Type B pancreatic cell (in vitro differentiated cells): ENCODE measurements at regions not wholly inside any gene's neighbourhood (a gene's known extent, or its start where the extent isn't known, plus 50 kb on each side); places are given as distances from the start of the nearest gene placed in this dataset.

Experiments used
- DNase-seq: peaks from one replicate; pipeline ENCODE4 v3.0.0; 2021; ENCODE audit warnings: mixed read lengths; ENCODE audit not compliant: unreplicated experiment; ENCODE audit errors: extremely low spot score
- H3K27ac Mint-ChIP-seq: 2 replicates; pipeline ENCODE4 v1.8.0; 2021; ENCODE audit warnings: mild to moderate bottlenecking, mixed read lengths
- H3K27me3 Mint-ChIP-seq: 2 replicates; pipeline ENCODE4 v1.8.0; 2021; ENCODE audit warnings: mixed read lengths
- H3K36me3 Mint-ChIP-seq: 2 replicates; pipeline ENCODE4 v1.8.0; 2021; ENCODE audit warnings: mixed read lengths
- H3K4me1 Mint-ChIP-seq: one replicate; pipeline ENCODE4 v1.8.0; 2021; ENCODE audit warnings: mixed read lengths; ENCODE audit not compliant: unreplicated experiment
- H3K4me3 Mint-ChIP-seq: 2 replicates; pipeline ENCODE4 v1.8.0; 2021; ENCODE audit warnings: mild to moderate bottlenecking, mixed read lengths
- H3K9me3 Mint-ChIP-seq: 2 replicates; pipeline ENCODE4 v1.8.0; 2021; ENCODE audit warnings: mixed read lengths
- TF ChIP-seq, protein P1 (sequence below): fragments of 200-600 bp; sonication (generic); conservative IDR thresholded peaks from 2 replicates; pipeline ENCODE4 v1.5.0; 2021; ENCODE audit warnings: antibody characterized with exemption, mild to moderate bottlenecking

DNA sequence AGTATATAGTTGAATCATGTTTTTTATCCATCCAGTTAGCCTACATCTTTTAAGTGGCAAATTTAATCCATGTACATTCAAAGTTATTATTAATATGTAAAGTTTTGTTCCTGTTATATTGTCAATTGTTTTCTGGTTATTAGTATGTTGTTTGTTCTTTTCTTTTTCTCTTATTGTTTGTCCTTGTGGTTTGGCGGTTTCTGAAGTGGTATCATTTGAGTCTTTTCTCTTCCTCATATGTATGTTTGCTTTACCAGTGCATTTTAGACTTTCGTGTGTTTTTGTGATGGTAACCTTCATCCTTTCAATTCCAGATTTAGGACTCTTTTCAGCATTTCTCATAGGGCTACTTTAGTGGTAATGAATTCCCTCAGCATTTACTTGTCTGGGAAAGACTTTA, 130.4 kb upstream of the RFX3 start:
- H3K9me3 Mint-ChIP-seq, result no peaks in the 10 kb centered on the region
- no peak overlapping the region for H3K4me3 Mint-ChIP-seq
- DNase-seq, result no peak
- peaks cover 6% of the 10 kb centered on the region for H3K4me1 Mint-ChIP-seq
- H3K36me3 Mint-ChIP-seq, result no peaks in the 10 kb centered on the region
- no peak overlapping the region for H3K27ac Mint-ChIP-seq
- TF ChIP-seq, protein P1, sequence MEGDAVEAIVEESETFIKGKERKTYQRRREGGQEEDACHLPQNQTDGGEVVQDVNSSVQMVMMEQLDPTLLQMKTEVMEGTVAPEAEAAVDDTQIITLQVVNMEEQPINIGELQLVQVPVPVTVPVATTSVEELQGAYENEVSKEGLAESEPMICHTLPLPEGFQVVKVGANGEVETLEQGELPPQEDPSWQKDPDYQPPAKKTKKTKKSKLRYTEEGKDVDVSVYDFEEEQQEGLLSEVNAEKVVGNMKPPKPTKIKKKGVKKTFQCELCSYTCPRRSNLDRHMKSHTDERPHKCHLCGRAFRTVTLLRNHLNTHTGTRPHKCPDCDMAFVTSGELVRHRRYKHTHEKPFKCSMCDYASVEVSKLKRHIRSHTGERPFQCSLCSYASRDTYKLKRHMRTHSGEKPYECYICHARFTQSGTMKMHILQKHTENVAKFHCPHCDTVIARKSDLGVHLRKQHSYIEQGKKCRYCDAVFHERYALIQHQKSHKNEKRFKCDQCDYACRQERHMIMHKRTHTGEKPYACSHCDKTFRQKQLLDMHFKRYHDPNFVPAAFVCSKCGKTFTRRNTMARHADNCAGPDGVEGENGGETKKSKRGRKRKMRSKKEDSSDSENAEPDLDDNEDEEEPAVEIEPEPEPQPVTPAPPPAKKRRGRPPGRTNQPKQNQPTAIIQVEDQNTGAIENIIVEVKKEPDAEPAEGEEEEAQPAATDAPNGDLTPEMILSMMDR, result no peak
- no peaks in the 10 kb centered on the region for H3K27me3 Mint-ChIP-seq

DNA sequence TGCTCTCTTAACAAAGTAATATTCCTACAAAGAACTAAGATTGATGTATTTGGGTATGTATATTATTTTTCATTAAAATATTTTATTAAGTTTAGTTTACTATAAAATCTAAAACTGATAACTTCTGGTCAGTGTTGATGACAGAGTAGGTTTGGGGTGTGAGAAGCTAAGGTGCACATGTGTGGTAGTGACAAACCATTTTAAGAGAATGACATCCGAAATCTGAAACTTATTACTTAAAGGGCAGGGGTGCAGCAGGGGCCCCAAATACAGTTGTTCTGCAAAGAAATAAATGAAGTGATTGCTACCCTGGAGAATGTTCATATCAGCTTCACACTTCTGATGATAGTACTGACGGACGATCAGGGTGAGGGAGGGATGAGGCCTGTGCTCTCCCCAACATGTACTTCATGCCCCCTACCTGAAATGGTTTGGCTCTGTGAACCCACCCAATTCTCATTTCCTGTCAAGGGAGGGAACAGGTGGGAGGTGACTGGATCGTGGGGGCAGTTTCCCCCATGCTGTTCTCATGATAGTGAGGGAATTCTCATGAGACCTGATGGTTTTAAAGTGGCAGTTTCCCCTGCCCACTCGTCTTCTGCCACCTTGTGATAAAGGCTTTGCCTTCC, 125.3 kb upstream of the RFX3 start:
- H3K4me3 Mint-ChIP-seq, result no peak overlapping the region
- H3K27me3 Mint-ChIP-seq, result no peaks in the 10 kb centered on the region
- H3K27ac Mint-ChIP-seq, result no peak overlapping the region
- no peaks in the 10 kb centered on the region for H3K36me3 Mint-ChIP-seq
- H3K4me1 Mint-ChIP-seq, result peaks cover 6% of the 10 kb centered on the region
- DNase-seq, result no peak
- no peaks in the 10 kb centered on the region for H3K9me3 Mint-ChIP-seq
- TF ChIP-seq, protein P1, result no peak

DNA sequence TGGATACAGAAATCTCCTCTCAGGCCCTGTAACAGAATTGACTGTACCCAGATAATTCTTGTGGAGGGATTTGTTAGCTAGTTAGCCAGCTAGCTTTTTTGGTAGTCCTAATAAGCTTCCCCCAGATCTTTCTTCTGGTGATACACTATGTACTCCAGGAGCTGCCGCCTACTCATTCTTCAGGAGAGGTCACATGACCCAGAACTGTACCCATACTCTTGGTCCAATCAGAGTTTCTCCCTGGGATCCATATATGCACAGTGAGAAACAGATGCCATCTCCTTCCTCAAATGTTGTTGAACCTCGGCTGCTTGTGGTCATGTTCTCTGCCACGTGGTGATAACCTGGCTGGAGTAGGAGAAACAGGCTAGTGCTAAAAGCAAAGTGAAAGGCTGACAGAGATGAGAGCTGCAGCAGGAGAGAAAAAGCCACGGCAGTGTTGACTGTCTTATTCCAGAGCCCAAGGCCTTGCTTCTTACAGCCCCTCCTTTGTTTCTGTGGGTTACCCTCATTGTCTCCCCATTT, 123.0 kb upstream of the RFX3 start:
- no peaks in the 10 kb centered on the region for H3K9me3 Mint-ChIP-seq
- H3K4me3 Mint-ChIP-seq, result no peak overlapping the region
- DNase-seq, result no peak
- TF ChIP-seq, protein P1, result no peak
- H3K27me3 Mint-ChIP-seq, result no peaks in the 10 kb centered on the region
- H3K27ac Mint-ChIP-seq, result no peak overlapping the region
- no peaks in the 10 kb centered on the region for H3K36me3 Mint-ChIP-seq
- H3K4me1 Mint-ChIP-seq, result peaks cover 6% of the 10 kb centered on the region

DNA sequence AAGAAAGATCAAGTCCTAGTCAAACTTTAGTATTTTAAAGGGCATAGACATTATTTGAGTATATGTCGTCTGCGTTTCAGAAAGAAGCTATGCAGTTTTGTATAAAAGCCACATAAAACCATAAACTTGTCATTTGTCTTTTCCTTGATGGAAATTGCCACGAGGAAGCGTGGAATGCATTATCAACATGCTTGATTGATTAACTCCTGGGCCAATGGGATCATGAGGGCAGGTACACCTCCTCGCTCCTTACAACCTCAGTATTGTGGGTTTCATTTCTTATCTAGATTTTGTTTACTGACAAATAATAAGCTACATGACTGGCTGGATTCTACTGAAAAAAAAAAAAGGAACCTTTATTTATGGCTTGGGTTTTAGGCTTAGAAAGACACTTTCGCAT, 122.5 kb upstream of the RFX3 start:
- Mint-ChIP-seq H3K9me3 (no peaks in the 10 kb centered on the region), H3K4me1 (peaks cover 6% of the 10 kb centered on the region), H3K27me3 (no peaks in the 10 kb centered on the region), H3K36me3 (no peaks in the 10 kb centered on the region), H3K27ac (no peak overlapping the region), H3K4me3 (no peak overlapping the region)
- TF ChIP-seq, protein P1, result no peak
- DNase-seq, result no peak

DNA sequence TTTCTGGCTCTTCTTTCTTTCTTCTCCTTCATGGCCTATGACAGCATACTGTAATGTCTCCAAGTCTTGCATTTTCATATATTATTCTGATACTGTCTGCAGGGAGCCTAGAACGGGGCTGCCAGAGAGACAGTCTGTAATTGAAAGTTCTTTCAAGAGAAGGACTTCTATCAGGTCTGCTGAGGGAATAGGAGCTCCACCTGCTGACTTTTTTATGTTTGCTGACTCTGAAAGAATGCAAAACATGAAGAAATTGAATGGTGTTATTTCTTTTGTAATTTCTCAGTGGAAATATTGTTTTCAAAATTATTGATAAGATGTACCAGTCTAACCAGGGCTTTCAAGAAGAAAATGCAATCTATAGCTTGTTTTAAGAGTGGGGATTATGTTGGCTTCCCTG, 121.9 kb upstream of the RFX3 start:
- no peak for DNase-seq
- Mint-ChIP-seq H3K27ac (no peak overlapping the region), H3K27me3 (no peaks in the 10 kb centered on the region), H3K36me3 (no peaks in the 10 kb centered on the region), H3K4me1 (peaks cover 6% of the 10 kb centered on the region), H3K4me3 (no peak overlapping the region), H3K9me3 (no peaks in the 10 kb centered on the region)
- TF ChIP-seq, protein P1, result no peak
